H9 (cell line): ENCODE measurements at regions not wholly inside any gene's neighbourhood (a gene's known extent, or its start where the extent isn't known, plus 50 kb on each side); places are given as distances from the start of the nearest gene placed in this dataset.

Experiments used
- DNase-seq: peaks from one replicate; pipeline ENCODE4 v3.0.0-alpha.2; 2017
- H2AFZ ChIP-seq: one replicate; pipeline ENCODE4 v1.6.1; 2013; ENCODE audit warnings: mild to moderate bottlenecking, low read length, control low read depth, moderate library complexity
- H2AK5ac ChIP-seq: 2 replicates; pipeline ENCODE4 v1.6.1; 2013; ENCODE audit warnings: low read length, control low read depth, mixed read lengths; ENCODE audit not compliant: insufficient read length
- H2BK120ac ChIP-seq: one replicate; pipeline ENCODE4 v1.6.1; 2013; ENCODE audit warnings: low read depth, mild to moderate bottlenecking, low read length, control low read depth, inconsistent platforms; ENCODE audit not compliant: poor library complexity, severe bottlenecking
- H2BK12ac ChIP-seq: 2 replicates; pipeline ENCODE4 v1.6.1; 2013; ENCODE audit warnings: low read length, control low read depth, mixed read lengths, low read depth; ENCODE audit not compliant: insufficient read length
- H2BK15ac ChIP-seq: 2 replicates; pipeline ENCODE4 v1.6.1; 2013; ENCODE audit warnings: low read depth, low read length, control low read depth
- H2BK20ac ChIP-seq: one replicate; pipeline ENCODE4 v1.6.1; 2013; ENCODE audit warnings: low read depth, mild to moderate bottlenecking, low read length, control low read depth, inconsistent platforms; ENCODE audit not compliant: poor library complexity, severe bottlenecking
- H2BK5ac ChIP-seq: 2 replicates; pipeline ENCODE4 v1.6.1; 2013; ENCODE audit warnings: low read length, control low read depth, mixed read lengths; ENCODE audit not compliant: insufficient read length
- H3K14ac ChIP-seq: 2 replicates; pipeline ENCODE4 v1.6.1; 2013; ENCODE audit warnings: low read length, control low read depth; ENCODE audit not compliant: insufficient read depth
- H3K18ac ChIP-seq: 2 replicates; pipeline ENCODE4 v1.6.1; 2013; ENCODE audit warnings: low read depth, mild to moderate bottlenecking, mixed read lengths, low read length, control low read depth; ENCODE audit not compliant: insufficient read length
- H3K23ac ChIP-seq: 2 replicates; pipeline ENCODE4 v1.6.1; 2013; ENCODE audit warnings: low read length, control low read depth, mixed read lengths, low read depth; ENCODE audit not compliant: insufficient read length
- H3K23me2 ChIP-seq: 2 replicates; pipeline ENCODE4 v1.6.1; 2013; ENCODE audit warnings: low read depth, mild to moderate bottlenecking, mixed read lengths, low read length, control low read depth; ENCODE audit not compliant: insufficient read length, poor library complexity, severe bottlenecking
- H3K27ac ChIP-seq: 2 replicates; pipeline ENCODE4 v1.5.1; 2013; ENCODE audit warnings: low read length, control low read depth, mixed read lengths, low read depth; ENCODE audit not compliant: insufficient read length
- H3K27me3 ChIP-seq: 2 replicates; pipeline ENCODE4 v1.6.1; 2013; ENCODE audit warnings: low read length, control low read depth, inconsistent platforms; ENCODE audit not compliant: insufficient read depth
- H3K4ac ChIP-seq: 2 replicates; pipeline ENCODE4 v1.6.1; 2013; ENCODE audit warnings: low read depth, mild to moderate bottlenecking, control low read depth, inconsistent platforms, low read length, moderate library complexity
- H3K4me1 ChIP-seq: 2 replicates; pipeline ENCODE4 v1.6.1; 2013; ENCODE audit warnings: low read length, control low read depth, inconsistent platforms; ENCODE audit not compliant: insufficient read depth
- H3K4me2 ChIP-seq: 2 replicates; pipeline ENCODE4 v1.6.1; 2013; ENCODE audit warnings: low read length, control low read depth, mixed read lengths; ENCODE audit not compliant: insufficient read length, insufficient read depth
- H3K56ac ChIP-seq: 2 replicates; pipeline ENCODE4 v1.6.1; 2013; ENCODE audit warnings: low read depth, mild to moderate bottlenecking, mixed read lengths, low read length, control low read depth; ENCODE audit not compliant: insufficient read length
- H3K79me1 ChIP-seq: 2 replicates; pipeline ENCODE4 v1.6.1; 2013; ENCODE audit warnings: low read depth, mild to moderate bottlenecking, moderate library complexity, low read length, control low read depth, inconsistent platforms; ENCODE audit not compliant: insufficient read depth, poor library complexity, severe bottlenecking
- H3K79me2 ChIP-seq: 2 replicates; pipeline ENCODE4 v1.6.1; 2013; ENCODE audit warnings: low read length, control low read depth, inconsistent platforms; ENCODE audit not compliant: insufficient read depth
- H3K9ac ChIP-seq: 2 replicates; pipeline ENCODE4 v1.6.1; 2013; ENCODE audit warnings: low read length, control low read depth, mixed read lengths; ENCODE audit not compliant: insufficient read length; ENCODE audit errors: extremely low read depth
- H3K9me3 ChIP-seq: one replicate; pipeline ENCODE4 v1.6.1; 2013; ENCODE audit warnings: low read depth, low read length, inconsistent platforms; ENCODE audit not compliant: control insufficient read depth
- H3T11ph ChIP-seq: one replicate; pipeline ENCODE4 v1.6.1; 2013; ENCODE audit warnings: mild to moderate bottlenecking, low read length, control low read depth, inconsistent platforms
- H4K20me1 ChIP-seq: one replicate; pipeline ENCODE4 v1.6.1; 2013; ENCODE audit not compliant: control insufficient read depth, insufficient read length, insufficient read depth
- H4K5ac ChIP-seq: 2 replicates; pipeline ENCODE4 v1.6.1; 2013; ENCODE audit warnings: low read depth, mild to moderate bottlenecking, mixed read lengths, low read length, control low read depth; ENCODE audit not compliant: insufficient read length
- H4K8ac ChIP-seq: replicated peaks from 2 replicates; pipeline ENCODE4 v1.6.1; 2013; ENCODE audit warnings: low read length, control low read depth, mixed read lengths, low read depth; ENCODE audit not compliant: insufficient read length
- H4K91ac ChIP-seq: 2 replicates; pipeline ENCODE4 v1.6.1; 2013; ENCODE audit warnings: low read depth, mild to moderate bottlenecking, moderate library complexity, mixed read lengths, low read length, control low read depth; ENCODE audit not compliant: insufficient read length
- H3K27ac Mint-ChIP-seq, 3 experiments: 2 replicates in 2 of 3; 3 replicates in 1 of 3; pipeline ENCODE4 v1.8.0; 2020 to 2021; ENCODE audit warnings: mixed read lengths in 3 of 3, mild to moderate bottlenecking in 1 of 3, moderate library complexity in 1 of 3
- H3K27me3 Mint-ChIP-seq: 2 replicates; pipeline ENCODE4 v1.8.0; 2021; ENCODE audit warnings: low read depth, mild to moderate bottlenecking, moderate library complexity, mixed read lengths
- H3K36me3 Mint-ChIP-seq, 3 experiments: 2 replicates in 2 of 3; 3 replicates in 1 of 3; pipeline ENCODE4 v1.8.0; 2020 to 2021; ENCODE audit warnings: low read depth in 3 of 3, mixed read lengths in 3 of 3; ENCODE audit not compliant: insufficient read depth in 1 of 3
- H3K4me1 Mint-ChIP-seq, 2 experiments: 2 replicates each; pipeline ENCODE4 v1.8.0; 2020; ENCODE audit warnings: mixed read lengths in 2 of 2
- H3K4me3 Mint-ChIP-seq, 2 experiments: 2 replicates in 1 of 2; 3 replicates in 1 of 2; pipeline ENCODE4 v1.8.0; 2020 to 2021; ENCODE audit warnings: mild to moderate bottlenecking in 2 of 2, mixed read lengths in 2 of 2, moderate library complexity in 1 of 2
- H3K9me3 Mint-ChIP-seq, 2 experiments: 2 replicates in 1 of 2; 3 replicates in 1 of 2; pipeline ENCODE4 v1.8.0; 2020; ENCODE audit warnings: mild to moderate bottlenecking in 2 of 2, mixed read lengths in 2 of 2, moderate library complexity in 1 of 2
- WGBS: extraction: QIAGEN DNeasy Blood & Tissue Kit; methylation state at CpG from one replicate; pipeline ENCODE4 v1.1.7; 2013; ENCODE audit warnings: missing lambda C conversion rate, low lambda C conversion rate, mixed read lengths; ENCODE audit not compliant: insufficient read length; ENCODE audit errors: extremely low coverage; 5-methylcytosine and 5-hydroxymethylcytosine counted together
- TF ChIP-seq, protein P1 (sequence below): fragments of 200-600 bp; sonication (generic); conservative IDR thresholded peaks from 3 replicates; pipeline ENCODE4 v1.8.0; 2021; ENCODE audit warnings: antibody characterized with exemption, mild to moderate bottlenecking

DNA sequence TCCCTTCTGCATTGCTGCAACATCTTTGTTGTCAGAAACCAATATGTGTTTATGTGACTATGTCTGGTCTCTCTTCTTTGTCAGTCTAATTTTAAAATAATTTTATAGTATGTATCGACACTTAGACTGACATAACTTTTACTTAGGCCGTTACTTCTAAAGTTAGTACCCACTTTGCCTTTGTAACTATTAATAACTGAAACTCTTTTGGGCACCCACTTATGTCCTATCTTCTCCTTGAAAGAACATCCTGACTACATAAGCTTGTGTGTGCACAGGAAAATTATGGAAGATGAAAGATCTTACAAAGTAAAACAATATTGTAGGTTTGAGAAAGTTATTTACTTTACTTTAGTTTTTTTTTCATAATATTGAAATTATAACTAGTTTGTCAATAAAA, 230.4 kb upstream of the CCDC179 start:
- Histone ChIP-seq H4K91ac (no peak overlapping the region), H3K79me2 (no peaks in the 10 kb centered on the region), H2BK120ac (no peak overlapping the region), H2AK5ac (no peak overlapping the region), H3K27ac (no peak overlapping the region), H3K27me3 (no peaks in the 10 kb centered on the region), H2BK12ac (no peak overlapping the region), H4K20me1 (no peaks in the 10 kb centered on the region), H3T11ph (no peak overlapping the region), H2BK5ac (no peak overlapping the region), H3K23me2 (no peaks in the 10 kb centered on the region), H2BK20ac (no peak overlapping the region), H3K23ac (no peak overlapping the region), H3K79me1 (no peaks in the 10 kb centered on the region), H4K5ac (no peak overlapping the region), H3K18ac (no peak overlapping the region), H4K8ac (no peak overlapping the region), H3K14ac (no peak overlapping the region), H3K4me1 (no peaks in the 10 kb centered on the region), H3K9me3 (no peaks in the 10 kb centered on the region), H3K4me2 (no peak overlapping the region), H3K9ac (no peak overlapping the region), H3K56ac (no peak overlapping the region), H2BK15ac (no peak overlapping the region), H2AFZ (no peak overlapping the region), H3K4ac (no peak overlapping the region)
- TF ChIP-seq, protein P1, sequence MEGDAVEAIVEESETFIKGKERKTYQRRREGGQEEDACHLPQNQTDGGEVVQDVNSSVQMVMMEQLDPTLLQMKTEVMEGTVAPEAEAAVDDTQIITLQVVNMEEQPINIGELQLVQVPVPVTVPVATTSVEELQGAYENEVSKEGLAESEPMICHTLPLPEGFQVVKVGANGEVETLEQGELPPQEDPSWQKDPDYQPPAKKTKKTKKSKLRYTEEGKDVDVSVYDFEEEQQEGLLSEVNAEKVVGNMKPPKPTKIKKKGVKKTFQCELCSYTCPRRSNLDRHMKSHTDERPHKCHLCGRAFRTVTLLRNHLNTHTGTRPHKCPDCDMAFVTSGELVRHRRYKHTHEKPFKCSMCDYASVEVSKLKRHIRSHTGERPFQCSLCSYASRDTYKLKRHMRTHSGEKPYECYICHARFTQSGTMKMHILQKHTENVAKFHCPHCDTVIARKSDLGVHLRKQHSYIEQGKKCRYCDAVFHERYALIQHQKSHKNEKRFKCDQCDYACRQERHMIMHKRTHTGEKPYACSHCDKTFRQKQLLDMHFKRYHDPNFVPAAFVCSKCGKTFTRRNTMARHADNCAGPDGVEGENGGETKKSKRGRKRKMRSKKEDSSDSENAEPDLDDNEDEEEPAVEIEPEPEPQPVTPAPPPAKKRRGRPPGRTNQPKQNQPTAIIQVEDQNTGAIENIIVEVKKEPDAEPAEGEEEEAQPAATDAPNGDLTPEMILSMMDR: no peak
- WGBS: no CpG with 5 or more reads among the region's 2 CpGs
- H3K36me3 Mint-ChIP-seq: no peaks in the 10 kb centered on the region
- H3K4me3 Mint-ChIP-seq: no peak overlapping the region
- no peak overlapping the region for H3K27ac Mint-ChIP-seq
- DNase-seq: no peak
- H3K9me3 Mint-ChIP-seq: no peaks in the 10 kb centered on the region
- no peaks in the 10 kb centered on the region for H3K27me3 Mint-ChIP-seq
- no peaks in the 10 kb centered on the region for H3K4me1 Mint-ChIP-seq
